PC-9 (cell line): ENCODE measurements at regions not wholly inside any gene's neighbourhood (a gene's known extent, or its start where the extent isn't known, plus 50 kb on each side); places are given as distances from the start of the nearest gene placed in this dataset.

Experiments used
- CTCF ChIP-seq: fragments of 200-600 bp; sonication (generic); conservative IDR thresholded peaks from 2 replicates; pipeline ENCODE4 v1.6.1; 2017; ENCODE audit warnings: mixed run types, antibody characterized with exemption, mild to moderate bottlenecking, moderate library complexity
- EZH2 ChIP-seq: fragments of 200-600 bp; sonication (generic); IDR thresholded peaks from 2 replicates; pipeline ENCODE4 v1.8.0; 2017; ENCODE audit warnings: antibody characterized with exemption, low read depth

- TF ChIP-seq EZH2 = no peak
- TF ChIP-seq CTCF = no peak
These were observed 250.9 kb downstream of the GPD2 start for GRCh38 chr2:156687126-156687525.
